GM19455 (cell line): ENCODE measurements at regions not wholly inside any gene's neighbourhood (a gene's known extent, or its start where the extent isn't known, plus 50 kb on each side); places are given as distances from the start of the nearest gene placed in this dataset.

ENCODE experiments used
- ATAC-seq: cut with Tn5 transposase; IDR thresholded peaks from one replicate; pipeline ENCODE4 v1.9.1; 2021; ENCODE audit not compliant: unreplicated experiment

- no peak for ATAC-seq
Observed at GRCh38 chr13:104114101-104114500, 1047.9 kb upstream of the SLC10A2 start.

- no peak for ATAC-seq
Observed at GRCh38 chr13:104111031-104111430, 1044.8 kb upstream of the SLC10A2 start.

- no peak for ATAC-seq
Observed at GRCh38 chr13:104106705-104107393, 1040.6 kb upstream of the SLC10A2 start.

- ATAC-seq, result no peak
Observed at GRCh38 chr13:104105418-104106355, 1039.5 kb upstream of the SLC10A2 start.

- no peak for ATAC-seq
Observed at GRCh38 chr13:104099750-104100149, 1033.5 kb upstream of the SLC10A2 start.

GRCh38 chr13:104098421-104098820, 1032.2 kb upstream of the SLC10A2 start:
- no peak for ATAC-seq

- ATAC-seq, result no peak
Observed at GRCh38 chr13:104086759-104087158, 1020.5 kb upstream of the SLC10A2 start.

GRCh38 chr13:104086210-104086609, 1020.0 kb upstream of the SLC10A2 start:
- ATAC-seq, result no peak

- ATAC-seq, result no peak
Observed at GRCh38 chr13:104085611-104086010, 1019.4 kb upstream of the SLC10A2 start.

- ATAC-seq, result no peak
Observed at GRCh38 chr13:104074326-104074725, 1008.1 kb upstream of the SLC10A2 start.

GRCh38 chr13:104071806-104072205, 1005.6 kb upstream of the SLC10A2 start:
- ATAC-seq, result no peak

- ATAC-seq, result no peak
Observed at GRCh38 chr13:104065328-104065727, 999.1 kb upstream of the SLC10A2 start.

- ATAC-seq, result no peak
Observed at GRCh38 chr13:104057861-104058260, 991.6 kb upstream of the SLC10A2 start.

GRCh38 chr13:104045907-104046306, 979.7 kb upstream of the SLC10A2 start:
- ATAC-seq, result no peak

GRCh38 chr13:104043184-104043583, 977.0 kb upstream of the SLC10A2 start:
- no peak for ATAC-seq

GRCh38 chr13:104034891-104035290, 968.7 kb upstream of the SLC10A2 start:
- no peak for ATAC-seq

GRCh38 chr13:104025303-104025702, 959.1 kb upstream of the SLC10A2 start:
- ATAC-seq, result no peak

- ATAC-seq, result no peak
Observed at GRCh38 chr13:104024416-104025170, 958.4 kb upstream of the SLC10A2 start.

GRCh38 chr13:104021806-104022397, 955.7 kb upstream of the SLC10A2 start:
- ATAC-seq, result no peak

GRCh38 chr13:104017317-104017716, 951.1 kb upstream of the SLC10A2 start:
- no peak for ATAC-seq
